ENCODE measurements at regions not wholly inside any gene's neighbourhood (a gene's known extent, or its start where the extent isn't known, plus 50 kb on each side); places are given as distances from the start of the nearest gene placed in this dataset.
A peak's percentile ranks its signal among the peaks of the same experiment; 100 is the strongest.

GRCh38 chrX:42143866-42144592, 220.7 kb upstream of the CASK start:
- no peak overlapping the region for H3K4me3 ChIP-seq
- in situ Hi-C loops (cut with MboI; ENCODE audit: low pct_unique_long_range_greater_than_20kb in 2 of 9, low sequenced_read_pairs in 9 of 9, unreplicated experiment in 9 of 9) = no loop called here
- WGBS, 10 experiments = 0 to 80% (median 47%) methylated on average over 1 to 3 of the region's 5 CpGs; no CpG with 5 or more reads in 5 of the 10 experiments
- peak overlapping the region in 1 of 2 donors; percentile 38 for H3K27ac ChIP-seq
- H3K4me1 ChIP-seq (replicated peaks in 1 of 2) = peaks cover 0 to 5% of the 10 kb centered on the region in 2 donors
- peak in 5 of 8 experiments; percentile 96 to 98 (median 96) for ATAC-seq (replicated peaks in 6 of 8)

- in situ Hi-C loops (cut with MboI; ENCODE audit: low pct_unique_long_range_greater_than_20kb in 2 of 9, low sequenced_read_pairs in 9 of 9, unreplicated experiment in 9 of 9) = no loop called here
- no peak overlapping the region for H3K4me3 ChIP-seq
- H3K27ac ChIP-seq = no peak overlapping the region
- no peak for ATAC-seq (replicated peaks in 6 of 8)
- peaks cover 0 to 5% of the 10 kb centered on the region in 2 donors for H3K4me1 ChIP-seq (replicated peaks in 1 of 2)
Measured at GRCh38 chrX:42140320-42140719, 217.0 kb upstream of the CASK start.

- WGBS, 10 experiments = 0 to 83% (median 0%) methylated on average over 1 of the region's 1 CpG; no CpG with 5 or more reads in 5 of the 10 experiments
- in situ Hi-C loops (cut with MboI; ENCODE audit: low pct_unique_long_range_greater_than_20kb in 2 of 9, low sequenced_read_pairs in 9 of 9, unreplicated experiment in 9 of 9) = no loop called here
- no peak for ATAC-seq (replicated peaks in 6 of 8)
- H3K4me1 ChIP-seq (replicated peaks in 1 of 2) = no peaks in the 10 kb centered on the region
- no peak overlapping the region for H3K4me3 ChIP-seq
- H3K27ac ChIP-seq = no peak overlapping the region
Measured at GRCh38 chrX:42135583-42136228, 212.4 kb upstream of the CASK start.

GRCh38 chrX:42131856-42132255, 208.5 kb upstream of the CASK start:
- in situ Hi-C loops (cut with MboI; ENCODE audit: low pct_unique_long_range_greater_than_20kb in 2 of 9, low sequenced_read_pairs in 9 of 9, unreplicated experiment in 9 of 9) = no loop called here
- peak in 2 of 8 experiments; percentile 93 to 94 for ATAC-seq (replicated peaks in 6 of 8)
- Histone ChIP-seq H3K27ac (no peak overlapping the region), H3K4me1 (replicated peaks in 1 of 2) (no peaks in the 10 kb centered on the region), H3K4me3 (no peak overlapping the region)

GRCh38 chrX:42129022-42129940, 205.9 kb upstream of the CASK start:
- Histone ChIP-seq H3K27ac (no peak overlapping the region), H3K4me1 (replicated peaks in 1 of 2) (no peaks in the 10 kb centered on the region), H3K4me3 (no peak overlapping the region)
- in situ Hi-C loops (cut with MboI; ENCODE audit: low pct_unique_long_range_greater_than_20kb in 2 of 9, low sequenced_read_pairs in 9 of 9, unreplicated experiment in 9 of 9) = no loop called here
- WGBS, 10 experiments = 80 to 100% (median 89%) methylated on average over 1 to 3 of the region's 3 CpGs; no CpG with 5 or more reads in 7 of the 10 experiments
- ATAC-seq (replicated peaks in 6 of 8) = peak in 3 of 8 experiments; percentile 27 to 86 (median 43)

GRCh38 chrX:42128587-42128986, 205.2 kb upstream of the CASK start:
- Histone ChIP-seq H3K27ac (no peak overlapping the region), H3K4me1 (replicated peaks in 1 of 2) (no peaks in the 10 kb centered on the region), H3K4me3 (no peak overlapping the region)
- WGBS, 10 experiments = 10 to 100% (median 32%) methylated on average over 1 to 4 of the region's 4 CpGs; no CpG with 5 or more reads in 4 of the 10 experiments
- no peak for ATAC-seq (replicated peaks in 6 of 8)
- in situ Hi-C loops (cut with MboI; ENCODE audit: low pct_unique_long_range_greater_than_20kb in 2 of 9, low sequenced_read_pairs in 9 of 9, unreplicated experiment in 9 of 9) = no loop called here

GRCh38 chrX:42128020-42128419, 204.7 kb upstream of the CASK start:
- Histone ChIP-seq H3K4me3 (no peak overlapping the region), H3K4me1 (replicated peaks in 1 of 2) (no peaks in the 10 kb centered on the region), H3K27ac (no peak overlapping the region)
- in situ Hi-C loops (cut with MboI; ENCODE audit: low pct_unique_long_range_greater_than_20kb in 2 of 9, low sequenced_read_pairs in 9 of 9, unreplicated experiment in 9 of 9) = no loop called here
- WGBS, 10 experiments = 13 to 100% (median 93%) methylated on average over 1 to 2 of the region's 2 CpGs; no CpG with 5 or more reads in 6 of the 10 experiments
- ATAC-seq (replicated peaks in 6 of 8) = no peak

GRCh38 chrX:42127563-42127962, 204.2 kb upstream of the CASK start:
- in situ Hi-C loops (cut with MboI; ENCODE audit: low pct_unique_long_range_greater_than_20kb in 2 of 9, low sequenced_read_pairs in 9 of 9, unreplicated experiment in 9 of 9) = no loop called here
- H3K4me1 ChIP-seq (replicated peaks in 1 of 2) = no peaks in the 10 kb centered on the region
- no peak overlapping the region for H3K4me3 ChIP-seq
- ATAC-seq (replicated peaks in 6 of 8) = no peak
- H3K27ac ChIP-seq = no peak overlapping the region
- WGBS, 10 experiments = 0 to 57% (median 40%) methylated on average over 1 of the region's 1 CpG; no CpG with 5 or more reads in 7 of the 10 experiments

GRCh38 chrX:42123369-42123768, 200.0 kb upstream of the CASK start:
- Histone ChIP-seq H3K4me3 (no peak overlapping the region), H3K4me1 (replicated peaks in 1 of 2) (no peaks in the 10 kb centered on the region), H3K27ac (no peak overlapping the region)
- 0 to 100% (median 83%) methylated on average over 1 to 3 of the region's 4 CpGs; no CpG with 5 or more reads in 5 of the 10 experiments for WGBS, 10 experiments
- in situ Hi-C loops (cut with MboI; ENCODE audit: low pct_unique_long_range_greater_than_20kb in 2 of 9, low sequenced_read_pairs in 9 of 9, unreplicated experiment in 9 of 9) = no loop called here
- no peak for ATAC-seq (replicated peaks in 6 of 8)

GRCh38 chrX:42119076-42119475, 195.7 kb upstream of the CASK start:
- Histone ChIP-seq H3K4me3 (no peak overlapping the region), H3K27ac (no peak overlapping the region), H3K4me1 (replicated peaks in 1 of 2) (no peaks in the 10 kb centered on the region)
- in situ Hi-C loops (cut with MboI; ENCODE audit: low pct_unique_long_range_greater_than_20kb in 2 of 9, low sequenced_read_pairs in 9 of 9, unreplicated experiment in 9 of 9) = no loop called here
- 0 to 100% methylated on average over 1 of the region's 1 CpG; no CpG with 5 or more reads in 8 of the 10 experiments for WGBS, 10 experiments
- ATAC-seq (replicated peaks in 6 of 8) = peak in 6 of 8 experiments; percentile 33 to 89 (median 78)

- Histone ChIP-seq H3K4me1 (replicated peaks in 1 of 2) (no peaks in the 10 kb centered on the region), H3K4me3 (no peak overlapping the region), H3K27ac (no peak overlapping the region)
- no peak for ATAC-seq (replicated peaks in 6 of 8)
- in situ Hi-C loops (cut with MboI; ENCODE audit: low pct_unique_long_range_greater_than_20kb in 2 of 9, low sequenced_read_pairs in 9 of 9, unreplicated experiment in 9 of 9) = no loop called here
- whole genome bisulfite sequencing, 10 experiments = 13 to 100% (median 74%) methylated on average over 1 to 2 of the region's 2 CpGs; no CpG with 5 or more reads in 2 of the 10 experiments
Measured at GRCh38 chrX:42117318-42117717, 194.0 kb upstream of the CASK start.

GRCh38 chrX:42109428-42109827, 186.1 kb upstream of the CASK start:
- in situ Hi-C loops (cut with MboI; ENCODE audit: low pct_unique_long_range_greater_than_20kb in 2 of 9, low sequenced_read_pairs in 9 of 9, unreplicated experiment in 9 of 9) = no loop called here
- 17 to 78% (median 65%) methylated on average over 1 to 2 of the region's 2 CpGs; no CpG with 5 or more reads in 5 of the 10 experiments for WGBS, 10 experiments
- Histone ChIP-seq H3K4me1 (replicated peaks in 1 of 2) (no peaks in the 10 kb centered on the region), H3K27ac (no peak overlapping the region), H3K4me3 (no peak overlapping the region)
- ATAC-seq (replicated peaks in 6 of 8) = no peak

Measured in motor neuron (in vitro differentiated cells).